NCI-H2107 (cell line): ENCODE measurements at regions not wholly inside any gene's neighbourhood (a gene's known extent, or its start where the extent isn't known, plus 50 kb on each side); places are given as distances from the start of the nearest gene placed in this dataset.

ENCODE experiments used
- DNase-seq: peaks from one replicate; lab custom pipeline; 2025; lab: John Stamatoyannopoulos, UW

DNA sequence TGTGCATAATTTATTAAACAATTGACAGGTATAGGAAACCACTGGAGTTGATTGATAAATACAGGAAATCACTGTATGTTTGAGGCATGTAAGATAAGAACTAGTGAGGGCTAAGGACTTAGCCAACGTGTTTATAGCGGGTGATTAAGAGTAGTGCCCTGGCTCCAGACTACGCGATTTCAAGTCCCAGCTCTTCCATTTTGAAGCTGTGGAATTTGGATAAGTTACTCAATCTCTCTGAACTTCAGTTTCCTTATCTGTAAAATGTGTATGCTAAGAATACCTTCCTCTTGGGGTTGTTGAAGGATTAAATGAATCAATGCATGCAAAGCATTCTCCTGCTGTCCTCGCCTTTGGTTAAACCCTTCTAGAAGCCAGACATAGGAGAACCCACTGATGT lies 143.3 kb upstream of the GJB5 start:
- DNase-seq: no peak

DNA sequence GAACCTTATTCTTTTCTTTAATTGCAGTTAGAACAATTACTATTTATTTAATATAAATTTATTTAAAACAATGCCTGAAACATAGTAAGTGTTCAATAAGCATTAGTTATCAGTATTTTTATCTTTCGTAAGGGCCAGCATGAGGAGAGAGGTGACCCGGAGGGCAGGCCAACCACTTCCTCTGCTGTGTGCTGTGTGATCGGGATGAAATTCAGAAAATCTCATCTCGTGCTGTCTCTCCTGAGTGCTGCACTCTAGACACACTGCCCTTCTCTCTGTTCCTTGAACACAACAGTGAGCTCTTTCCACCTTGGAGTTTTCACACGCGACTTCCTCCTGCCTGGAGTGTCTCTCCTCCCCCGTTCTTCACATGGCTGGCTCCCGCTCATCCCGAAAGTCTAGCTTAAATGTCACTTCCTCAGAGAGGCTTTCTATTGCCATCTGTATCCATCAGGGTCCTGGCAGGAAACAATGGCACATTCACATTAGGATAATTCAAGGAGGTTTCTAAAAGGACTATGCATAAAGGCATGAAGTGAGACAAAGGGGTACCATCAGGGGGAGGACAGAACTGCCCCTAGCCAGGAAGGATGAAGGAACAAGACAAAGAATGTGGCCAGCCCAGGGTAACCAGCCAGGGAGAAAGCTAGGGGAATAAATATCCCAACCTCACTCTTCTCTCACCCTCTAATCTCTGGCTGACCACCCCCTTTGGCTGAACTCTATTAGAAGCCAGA lies 142.6 kb upstream of the GJB5 start:
- no peak for DNase-seq

DNA sequence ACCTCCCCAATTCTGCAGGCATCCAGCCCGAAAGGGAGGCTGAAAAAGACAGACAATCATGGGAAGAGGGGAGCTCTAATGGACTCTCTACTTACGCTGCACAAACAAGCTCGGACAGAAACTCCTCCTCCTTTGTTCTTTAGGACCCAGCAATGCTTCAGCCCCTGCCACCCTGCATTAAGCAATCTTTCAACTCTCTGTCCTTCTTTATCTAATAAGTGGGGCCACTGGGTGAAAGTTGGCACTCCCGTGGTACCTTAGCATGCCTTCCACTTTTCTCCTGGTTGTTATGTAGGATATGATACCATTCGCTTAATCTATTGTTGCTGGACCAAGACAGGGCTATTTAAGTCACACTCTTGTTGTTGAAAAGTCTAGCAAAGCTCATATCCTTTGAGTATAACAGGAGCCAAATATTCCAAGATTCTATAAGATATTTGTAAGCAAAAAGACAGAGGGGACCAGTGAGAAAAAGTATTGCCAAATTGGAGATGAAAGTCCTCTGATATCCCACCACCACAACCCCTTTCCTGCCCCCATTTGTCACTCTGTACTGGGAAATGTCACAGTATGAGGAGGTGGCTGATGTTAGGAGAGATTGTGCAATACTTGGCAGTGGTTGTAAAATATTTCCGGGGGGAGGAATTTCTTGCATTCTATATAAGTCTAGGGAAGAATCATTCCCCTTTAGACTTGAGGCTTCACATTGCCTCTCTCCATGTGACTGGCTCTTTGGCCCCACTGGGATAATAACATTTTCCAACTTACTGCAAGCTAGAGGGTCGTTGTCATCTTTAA lies 137.3 kb upstream of the GJB5 start:
- no peak for DNase-seq

DNA sequence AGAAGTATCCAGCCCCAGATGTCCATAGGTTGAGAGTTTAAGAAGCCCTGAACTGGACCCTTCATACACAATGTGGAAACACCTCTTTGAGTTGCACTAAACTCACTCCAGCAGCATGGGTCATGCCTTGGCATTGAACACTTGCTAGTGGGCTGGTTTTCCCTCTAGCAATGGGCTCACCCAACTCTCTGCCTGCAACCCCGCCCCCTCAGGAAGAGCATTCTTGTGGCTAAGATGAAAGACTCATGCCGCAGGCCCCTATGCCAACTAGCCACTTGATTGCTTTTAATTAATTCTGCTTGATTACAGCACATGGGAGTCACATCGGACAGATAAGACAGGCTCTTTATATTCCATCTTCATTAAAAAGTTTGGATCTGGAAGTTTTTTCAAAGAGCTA lies 136.5 kb upstream of the GJB5 start:
- DNase-seq: no peak

DNA sequence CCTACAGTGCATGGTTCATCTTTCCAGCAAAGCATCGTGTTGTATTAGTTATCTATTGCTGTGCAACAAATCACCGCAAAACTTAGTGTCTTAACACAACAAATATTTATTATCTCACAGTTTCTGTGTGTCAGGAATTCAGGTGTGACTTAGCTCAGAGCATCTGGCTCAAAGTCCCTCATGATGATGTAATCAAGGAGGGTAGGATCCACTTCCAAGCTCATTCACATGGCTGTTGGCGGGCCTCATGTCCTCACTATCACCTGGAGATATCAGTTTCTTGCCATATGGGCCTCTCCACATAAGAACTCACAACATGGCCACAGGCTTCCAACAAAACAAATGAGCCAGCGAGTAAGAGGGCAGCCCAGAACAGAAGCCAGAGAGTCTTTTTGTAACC lies 135.6 kb upstream of the GJB5 start:
- no peak for DNase-seq

DNA sequence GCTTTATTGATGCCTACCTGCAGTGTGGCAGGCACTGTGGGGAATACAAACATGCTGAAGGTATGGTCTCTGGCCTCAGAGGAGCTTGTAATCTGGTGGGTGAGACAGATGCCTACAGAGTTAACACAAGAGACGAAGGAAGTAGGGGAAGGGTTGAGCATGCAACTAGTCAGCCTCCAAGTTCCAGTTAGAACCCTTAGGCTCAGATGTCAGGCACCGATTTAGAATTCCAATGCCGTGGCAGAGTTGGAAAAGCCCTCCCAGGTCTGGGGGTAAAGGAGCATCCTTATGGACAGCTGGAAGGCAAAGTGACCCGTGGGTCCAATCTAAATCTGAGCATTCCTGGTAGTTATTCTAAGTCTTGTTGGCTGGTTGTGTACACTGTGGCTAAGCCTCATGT lies 132.9 kb upstream of the GJB5 start:
- DNase-seq: no peak

DNA sequence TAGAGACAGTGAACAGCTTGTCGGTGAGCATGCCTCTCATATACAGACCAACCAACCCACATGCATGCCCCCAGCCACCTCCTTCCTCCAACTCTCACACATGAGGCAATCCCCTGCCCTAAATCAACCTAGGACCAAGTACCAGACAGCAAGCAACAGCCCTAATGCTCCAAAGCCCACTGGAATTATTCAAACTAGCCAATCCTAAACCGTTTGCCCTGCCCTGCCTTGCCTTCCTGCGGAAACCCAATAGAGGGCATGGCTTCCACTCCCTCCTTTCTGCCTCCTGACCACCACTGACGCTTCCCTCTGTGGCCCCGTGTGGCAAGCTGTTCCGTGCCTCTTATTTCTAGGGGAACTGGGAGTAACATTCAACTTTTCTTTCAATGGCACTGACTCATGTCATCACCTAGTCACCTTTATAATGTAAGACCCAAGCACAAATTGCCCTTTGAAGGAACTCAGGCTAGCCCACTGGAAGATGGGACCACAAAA lies 129.3 kb upstream of the GJB5 start:
- no peak for DNase-seq

DNA sequence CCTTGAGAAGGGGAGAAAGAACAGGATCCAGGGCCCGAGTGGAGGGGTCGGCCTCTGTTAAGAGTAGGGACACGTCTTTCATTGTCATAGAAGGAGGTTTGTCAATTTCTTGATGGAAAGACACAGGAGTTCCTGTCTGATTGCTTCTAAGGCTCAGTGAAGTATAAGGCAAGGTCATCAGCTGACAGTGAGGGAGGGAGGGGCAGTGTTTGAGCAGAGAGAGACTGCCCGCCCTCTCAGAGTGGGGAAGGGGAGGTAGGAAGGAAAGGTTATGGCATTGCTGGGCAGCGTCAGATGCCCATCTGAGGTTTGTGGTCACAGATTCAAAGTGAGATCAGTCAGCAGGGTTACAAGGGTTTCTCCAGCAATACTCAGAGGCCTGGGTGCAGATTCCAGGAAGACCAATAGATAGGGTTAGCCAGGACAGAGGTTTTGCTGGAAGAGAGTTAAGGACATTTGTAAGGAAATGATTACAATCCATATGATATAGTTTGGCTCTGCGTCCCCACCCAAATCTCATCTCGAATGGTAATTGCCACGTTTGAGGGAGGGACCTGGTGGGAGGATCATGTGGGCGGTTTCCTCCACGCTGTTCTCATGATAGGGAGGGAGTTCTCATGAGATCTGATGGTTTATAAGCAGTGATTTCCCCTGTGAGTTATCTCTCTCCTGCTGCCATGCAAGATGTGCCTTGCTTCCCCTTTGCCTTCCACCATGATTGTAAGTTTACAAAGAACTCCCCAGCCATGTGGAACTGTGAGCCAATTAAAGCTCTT lies 127.2 kb upstream of the GJB5 start:
- DNase-seq: no peak

DNA sequence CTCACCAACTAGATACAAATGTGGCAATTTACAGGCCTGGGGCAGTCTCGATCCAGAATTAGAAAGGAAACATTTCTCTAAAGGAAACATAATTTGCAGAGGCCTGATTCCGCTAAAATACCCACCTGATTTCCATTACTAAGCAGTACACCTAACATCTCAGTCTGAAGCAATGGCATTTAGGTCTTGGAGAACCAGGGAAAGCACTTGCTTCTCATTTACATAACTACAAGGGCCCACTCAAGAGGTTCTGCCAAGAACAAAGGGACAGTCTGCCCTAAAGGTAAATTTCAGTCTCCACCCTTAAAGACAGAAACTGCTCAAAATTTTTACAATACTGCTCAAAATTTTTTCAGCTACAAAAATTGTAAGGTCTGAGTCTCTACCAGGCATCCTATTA lies 123.7 kb upstream of the GJB5 start:
- no peak for DNase-seq

DNA sequence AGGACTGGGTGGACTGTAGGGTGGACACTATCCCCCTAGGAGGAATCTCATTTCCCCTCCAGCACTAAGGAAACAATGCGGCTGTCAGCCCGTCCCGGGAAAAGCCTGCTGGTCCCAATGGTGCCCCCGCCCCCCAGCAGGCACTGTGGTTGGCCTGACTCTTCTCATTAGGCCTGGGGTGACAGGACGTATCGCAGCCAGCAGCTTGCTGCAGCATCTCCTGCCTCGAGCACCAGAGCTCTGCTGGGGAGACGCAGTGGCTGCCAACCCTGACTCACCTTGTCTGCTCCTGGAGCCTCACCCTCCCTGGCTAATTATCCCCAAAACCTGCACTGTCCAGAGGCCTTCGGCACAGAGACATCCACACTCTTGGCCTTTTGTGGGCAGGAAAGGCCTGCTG lies 115.1 kb upstream of the GJB5 start:
- no peak for DNase-seq

DNA sequence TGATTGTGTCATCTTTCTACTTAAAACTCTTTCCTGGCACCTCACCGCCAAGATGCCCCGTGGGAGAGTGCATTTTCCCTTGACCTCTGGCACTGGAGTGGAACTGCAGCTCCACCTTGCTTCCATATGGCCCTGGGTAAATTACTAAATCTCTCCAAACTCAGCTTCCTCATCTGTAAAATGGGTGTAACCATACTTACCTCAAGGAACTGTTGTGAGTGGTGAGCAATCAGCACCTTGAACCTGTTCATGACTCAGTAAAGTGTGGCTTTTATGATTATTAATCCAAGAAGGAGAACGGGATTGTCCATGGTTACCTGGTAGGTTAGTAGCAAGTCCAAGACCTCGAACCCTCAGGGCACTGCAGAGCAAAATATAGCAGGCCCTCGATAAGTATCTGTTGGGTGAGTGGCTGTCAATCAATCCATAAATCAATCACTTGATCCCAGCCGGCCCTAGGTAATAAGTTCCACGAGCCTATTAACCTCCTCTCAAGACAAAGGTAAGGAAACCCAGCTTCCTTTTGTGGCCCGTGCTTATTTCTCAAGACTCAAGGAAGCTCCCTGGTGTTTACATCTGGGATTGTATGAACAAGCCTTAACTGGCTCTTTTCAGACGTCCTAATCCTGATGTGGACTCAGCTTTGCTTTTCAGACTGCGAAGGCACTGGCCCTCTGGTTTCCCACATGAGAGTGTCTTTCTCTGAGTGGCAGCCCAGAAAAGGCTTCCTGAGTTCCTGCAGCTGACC lies 114.0 kb upstream of the GJB5 start:
- DNase-seq: no peak

DNA sequence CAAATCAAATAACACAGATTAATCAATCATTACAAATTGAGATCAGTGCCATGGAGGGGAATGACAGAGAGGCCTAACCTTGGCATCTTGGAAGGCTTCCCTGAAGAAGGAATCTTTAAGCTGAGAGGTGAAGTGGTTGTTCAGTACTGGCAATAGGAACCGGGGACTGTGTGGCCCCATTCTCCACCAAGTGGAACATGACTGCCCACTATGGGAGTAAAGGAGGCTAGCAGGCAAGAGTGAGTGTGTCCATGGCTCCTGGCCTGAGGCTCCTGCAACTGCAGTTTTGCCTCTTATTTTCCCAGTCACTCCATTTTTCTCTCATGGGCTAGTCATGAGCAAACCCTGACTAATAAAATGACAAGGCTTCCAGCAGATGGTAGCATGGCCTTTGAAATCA lies 112.2 kb upstream of the GJB5 start:
- DNase-seq: no peak

DNA sequence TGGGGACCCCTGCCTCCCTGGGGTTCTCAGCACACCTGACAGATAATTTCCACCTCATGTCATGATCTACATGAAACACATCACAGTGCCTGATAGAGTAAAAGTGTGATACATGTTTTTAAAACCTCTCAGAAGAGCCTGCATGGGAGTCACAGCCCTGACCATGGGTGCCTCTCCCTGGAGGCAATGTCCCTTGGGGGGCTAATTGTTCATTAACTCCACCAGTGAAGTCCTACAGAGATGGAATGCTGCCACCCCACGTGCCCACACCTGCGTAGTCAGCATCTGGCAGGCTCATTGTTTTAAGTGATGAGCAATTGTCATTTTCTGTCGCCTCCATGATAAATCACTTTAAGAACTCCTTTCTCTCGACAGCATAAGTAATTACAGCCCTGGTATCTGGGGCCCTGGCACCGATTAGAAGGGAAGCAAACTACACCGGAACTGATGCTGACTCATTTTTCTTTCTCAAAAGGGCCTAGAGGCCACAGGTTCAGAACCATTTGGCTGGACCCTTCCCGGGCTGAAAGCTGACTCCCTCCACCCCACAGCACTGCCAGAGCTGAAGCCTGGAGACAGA lies 109.6 kb upstream of the GJB5 start:
- no peak for DNase-seq

DNA sequence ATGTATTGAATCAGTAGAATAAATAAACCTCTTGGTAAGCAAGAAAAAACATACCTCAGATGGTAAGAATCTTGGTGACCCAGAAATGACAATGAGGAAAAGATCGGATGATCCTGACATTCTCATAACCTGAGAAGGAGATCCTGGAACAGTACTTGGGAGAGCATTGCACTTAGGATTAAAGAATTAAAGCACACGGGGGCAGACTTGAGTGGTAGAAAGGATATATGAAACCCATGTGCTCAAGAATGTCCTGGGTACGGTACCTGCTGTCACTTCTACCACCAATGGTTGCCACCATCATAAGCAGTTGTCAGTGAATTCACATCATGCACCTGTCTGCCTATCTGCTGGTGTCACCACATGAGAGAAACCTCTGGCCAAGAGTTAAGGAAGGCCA lies 108.9 kb upstream of the GJB5 start:
- no peak for DNase-seq

DNA sequence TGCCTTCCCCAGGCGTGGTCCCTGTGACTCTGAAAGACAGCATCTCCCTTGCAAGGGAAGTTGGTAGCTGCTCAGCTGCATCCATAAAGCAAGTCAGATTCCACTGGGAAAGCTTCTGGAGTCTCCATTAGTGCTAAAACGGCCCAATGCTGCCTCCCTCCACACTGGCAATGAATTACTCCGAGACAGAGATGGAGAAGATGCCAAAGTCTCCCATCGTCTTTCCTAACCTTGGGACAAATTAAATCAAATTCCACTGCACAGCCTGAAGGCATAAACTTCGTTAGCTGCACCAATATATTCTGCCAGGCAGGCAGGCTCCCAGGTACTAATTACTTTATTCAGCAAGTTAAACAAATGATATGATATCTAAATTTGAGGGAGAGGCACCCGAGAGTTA lies 106.3 kb upstream of the GJB5 start:
- no peak for DNase-seq

DNA sequence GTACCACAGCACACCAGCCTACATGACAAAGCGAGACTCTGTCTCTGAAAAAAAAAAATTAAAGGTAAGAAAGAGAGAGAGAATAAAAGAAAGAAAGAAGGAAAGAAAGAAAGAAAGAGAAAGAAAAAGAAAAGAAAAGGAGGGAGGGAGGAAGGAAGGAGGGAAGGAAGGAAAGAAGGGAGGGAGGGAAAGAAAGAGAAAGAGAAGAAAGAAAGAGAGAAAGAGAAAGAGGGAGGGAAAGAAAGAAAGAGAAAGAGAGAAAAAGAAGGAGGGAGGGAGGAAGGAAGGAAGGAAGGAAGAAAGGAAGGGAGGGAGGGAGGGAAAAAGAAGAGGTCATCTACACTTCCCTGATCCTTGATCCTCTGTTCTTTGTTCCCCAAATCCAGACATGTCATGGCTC lies 104.8 kb upstream of the GJB5 start:
- DNase-seq: no peak

DNA sequence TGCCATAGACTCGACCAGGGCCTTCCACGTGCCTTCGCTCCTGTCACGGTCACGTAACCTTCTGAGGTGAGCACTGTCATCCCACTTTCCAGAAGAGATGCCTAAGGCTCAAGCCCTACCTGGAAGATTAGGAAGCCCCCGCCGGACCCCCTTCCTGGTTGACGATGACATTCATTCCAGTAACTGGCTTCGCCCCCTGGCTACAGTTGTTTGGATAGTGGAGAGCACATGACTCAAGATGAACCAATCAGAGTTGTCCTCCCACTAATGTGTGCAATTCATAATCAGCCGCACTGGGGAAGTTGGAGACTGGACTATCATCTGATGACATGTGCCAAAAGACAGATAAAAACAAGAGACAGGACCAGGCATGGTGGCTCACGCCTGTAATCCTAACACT lies 104.0 kb upstream of the GJB5 start:
- DNase-seq: no peak

DNA sequence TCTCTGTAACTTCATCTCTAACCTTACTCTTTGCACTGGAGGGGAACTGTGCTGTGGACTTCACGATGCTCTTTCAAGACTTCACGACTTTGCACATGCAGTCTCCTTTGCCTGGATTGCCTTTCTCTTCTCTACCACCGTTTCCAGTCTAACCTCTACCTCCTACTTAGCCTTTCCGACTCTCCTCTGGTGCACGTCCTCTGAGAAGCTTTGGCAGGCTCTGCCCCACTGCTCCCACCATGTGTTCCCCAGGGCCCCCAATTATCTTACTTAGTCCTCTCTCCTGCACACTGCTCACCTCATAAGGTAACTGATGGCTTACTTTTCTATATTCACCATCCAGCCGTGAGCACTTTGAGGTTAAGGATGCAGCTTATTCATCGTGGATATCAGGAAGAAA lies 101.7 kb upstream of the GJB5 start:
- DNase-seq: no peak

DNA sequence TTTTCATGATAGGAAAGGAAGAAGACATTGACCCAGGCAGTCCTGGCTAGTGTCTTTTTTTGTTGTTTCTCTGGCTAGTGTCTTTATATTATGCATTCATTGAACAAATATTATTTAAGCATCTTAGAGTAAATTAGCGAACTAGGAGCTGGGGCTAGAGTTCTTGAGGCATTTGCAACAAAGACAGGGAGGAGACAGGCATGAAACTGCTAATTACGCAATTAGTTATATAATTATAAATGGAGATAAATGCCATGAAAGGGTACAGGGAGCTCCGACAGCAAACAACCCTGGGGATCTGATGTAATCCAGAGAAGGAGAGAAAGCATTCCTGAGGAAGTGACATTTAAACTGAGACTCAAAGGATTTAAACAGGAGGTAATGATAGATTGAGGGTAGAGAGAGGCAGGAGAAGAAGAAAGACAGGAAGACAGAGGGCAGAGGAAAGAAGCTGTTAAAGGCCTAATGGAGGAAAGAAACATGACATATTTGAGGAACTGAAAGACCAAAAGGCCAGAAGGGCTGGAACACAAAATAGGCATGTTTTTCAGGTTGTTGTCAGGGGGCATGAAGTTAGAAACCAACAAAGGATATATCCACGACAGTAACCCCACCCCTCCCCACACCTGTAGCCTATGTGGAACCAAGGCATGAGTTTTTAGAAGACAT lies 99.5 kb upstream of the GJB5 start:
- DNase-seq: no peak

DNA sequence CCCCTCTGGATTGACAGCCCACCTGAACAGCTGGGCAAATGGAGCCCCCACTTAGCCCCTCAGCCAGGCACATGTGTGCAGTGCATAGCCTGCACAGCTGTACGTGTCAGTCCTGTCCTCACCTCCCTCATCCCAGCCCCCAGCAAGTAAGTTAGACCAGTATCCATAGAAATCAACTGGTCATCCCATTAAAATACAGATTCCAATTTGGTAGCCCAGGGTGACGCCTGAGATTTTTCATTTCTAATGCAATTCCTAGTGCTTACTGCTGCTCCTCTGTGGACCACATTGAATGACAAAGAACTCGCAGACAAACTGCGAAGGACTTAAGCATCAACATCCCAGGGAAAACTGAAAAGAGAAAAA lies 99.0 kb upstream of the GJB5 start:
- no peak for DNase-seq

DNA sequence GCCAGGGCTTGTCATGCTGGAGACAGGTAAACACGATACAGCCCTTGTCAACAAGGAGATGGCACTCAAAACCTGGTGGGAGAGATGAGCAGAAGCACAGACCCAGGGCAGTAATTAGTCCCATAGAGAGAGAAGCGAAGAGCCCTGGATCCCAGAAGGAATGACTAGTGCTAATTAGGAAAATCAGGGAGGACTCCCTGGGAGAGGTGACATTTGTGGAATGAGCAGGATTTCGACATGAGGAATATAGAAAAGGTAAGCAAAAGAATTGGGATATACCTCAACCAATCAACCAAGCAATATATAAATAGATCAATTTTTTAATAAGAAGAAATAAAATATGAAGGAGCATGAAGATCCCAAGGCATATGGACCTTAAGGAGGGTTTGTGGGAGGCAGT lies 98.5 kb upstream of the GJB5 start:
- DNase-seq: no peak
